Activated CD4-positive, alpha-beta T cell treated with anti-CD3 and anti-CD28 coated beads, Interleukin-2, amount 50 U/mL, for 4 hours (primary cell): ENCODE measurements at regions not wholly inside any gene's neighbourhood (a gene's known extent, or its start where the extent isn't known, plus 50 kb on each side); places are given as distances from the start of the nearest gene placed in this dataset.
"Not testable (repeated sequence)": the region's sequence is repeated elsewhere in the genome, so short reads cannot be mapped to it uniquely, and the experiment has no call there.

Experiments used
- DNase-seq, 2 experiments: peaks; one replicate each; pipeline ENCODE4 v3.0.0-alpha.2; 2020

- DNase-seq = no peak
These were observed 101.2 kb upstream of the SLC4A7 start for GRCh38 chr3:27585429-27585828.

- no peak for DNase-seq
These were observed 100.7 kb upstream of the SLC4A7 start for GRCh38 chr3:27584874-27585273.

GRCh38 chr3:27581852-27582251, 97.7 kb upstream of the SLC4A7 start:
- DNase-seq = no peak

- DNase-seq = no peak
These were observed 93.8 kb upstream of the SLC4A7 start for GRCh38 chr3:27578032-27578431.

DNA sequence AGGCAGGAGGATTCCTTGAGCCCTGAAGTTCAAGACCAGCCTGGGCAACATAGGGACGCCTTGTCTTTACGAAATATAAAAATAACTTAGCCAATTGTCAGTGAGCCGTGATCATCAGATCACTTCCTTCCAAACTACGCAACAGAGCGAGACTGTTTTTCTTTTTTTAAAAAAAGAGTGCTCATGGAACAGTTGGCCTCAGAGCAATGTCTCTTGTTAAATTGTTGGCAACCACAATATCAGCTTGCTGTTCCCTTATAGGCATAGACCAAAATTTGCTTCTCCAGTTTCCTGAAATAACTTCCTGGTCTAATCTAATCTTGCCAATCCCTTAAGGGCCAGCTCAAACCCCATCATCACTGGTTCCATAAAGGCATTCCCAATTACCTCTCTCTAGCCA, 93.3 kb upstream of the SLC4A7 start:
- DNase-seq = no peak

- DNase-seq = no peak
These were observed 92.0 kb upstream of the SLC4A7 start for GRCh38 chr3:27576171-27576570.

DNA sequence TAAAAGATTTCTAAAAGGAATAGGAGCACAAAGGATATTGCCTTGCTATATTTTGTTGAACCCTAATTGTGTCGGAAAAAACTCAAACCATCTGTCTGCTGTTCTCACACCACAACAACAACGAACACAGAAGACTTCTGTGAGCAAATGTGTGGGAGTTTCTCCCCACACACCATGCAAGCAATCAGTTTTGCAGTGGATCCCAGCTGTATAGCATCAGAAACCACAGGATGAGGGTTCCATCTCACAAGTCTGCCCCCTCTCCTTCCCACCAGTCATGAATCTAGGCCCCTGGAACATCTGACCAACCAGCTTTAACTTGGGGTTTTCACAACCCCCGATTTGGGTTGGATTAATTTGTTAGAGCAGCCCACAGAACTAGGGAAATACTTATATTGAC, 91.3 kb upstream of the SLC4A7 start:
- no peak for DNase-seq

DNA sequence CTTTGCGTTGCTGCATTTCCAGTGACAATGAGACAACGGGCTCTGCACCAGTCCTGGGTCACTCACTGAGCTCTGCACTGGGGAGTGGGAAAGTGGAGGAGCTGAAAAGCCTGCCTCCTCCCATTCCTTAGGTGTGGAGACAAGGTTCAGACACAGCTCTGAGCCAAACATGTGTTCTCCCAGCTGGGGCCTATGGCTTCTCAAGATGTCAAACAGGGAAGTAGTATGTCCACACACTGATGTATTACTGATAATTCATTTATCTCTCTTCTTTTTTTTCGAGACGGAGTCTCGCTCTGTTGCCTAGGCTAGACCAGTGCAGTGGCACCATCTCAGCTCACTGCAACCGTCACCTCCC, 90.2 kb upstream of the SLC4A7 start:
- DNase-seq = no peak

DNA sequence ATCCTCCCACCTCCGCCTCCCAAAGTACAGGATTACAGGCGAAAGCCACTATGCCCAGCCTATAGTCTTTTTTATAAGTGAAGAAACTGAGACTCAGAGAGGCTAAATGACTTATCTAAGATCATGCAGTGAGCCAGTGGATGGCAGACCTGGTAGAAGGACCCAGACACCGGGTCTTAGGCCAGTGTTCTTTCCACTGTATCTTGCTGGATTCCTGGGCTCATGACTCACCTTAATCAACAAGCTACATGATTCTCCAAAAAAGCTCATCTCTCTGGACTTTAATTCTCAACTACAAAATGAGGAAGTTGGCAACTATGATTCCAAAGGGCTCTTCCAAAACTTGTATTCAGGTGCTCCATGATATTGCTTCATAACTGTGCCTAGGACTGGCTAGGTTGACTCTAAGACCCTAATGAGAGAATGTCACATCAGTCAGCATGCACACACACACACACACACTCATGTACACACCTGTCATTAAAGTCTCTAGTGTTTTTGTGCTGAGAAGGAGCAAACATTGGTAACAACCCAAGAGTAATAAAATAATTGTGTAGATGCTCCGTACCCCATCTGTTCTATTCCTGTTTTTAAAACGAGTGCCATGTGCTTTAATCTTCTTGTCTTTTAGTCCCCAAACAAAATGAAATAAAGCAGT, 89.7 kb upstream of the SLC4A7 start:
- no peak for DNase-seq

- DNase-seq = no peak
These were observed 89.0 kb upstream of the SLC4A7 start for GRCh38 chr3:27573138-27573537.

DNA sequence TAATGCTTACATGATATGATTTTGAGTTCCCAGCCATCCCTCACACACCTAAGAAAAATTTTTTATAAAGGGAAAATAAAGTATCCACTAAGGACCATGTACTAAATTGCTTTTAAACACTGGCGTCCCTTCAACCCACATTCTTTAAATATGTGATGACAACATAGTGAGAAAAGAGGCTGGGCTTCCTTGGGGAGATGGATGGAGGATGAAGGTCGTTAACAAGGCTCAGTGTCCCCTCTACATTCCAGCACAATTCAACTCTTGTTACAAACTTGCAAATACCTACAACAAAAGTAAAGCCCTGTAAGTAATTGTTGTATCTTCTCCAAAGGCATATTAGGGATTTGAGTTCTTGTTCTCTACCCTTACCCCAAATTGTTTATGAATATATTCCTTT, 87.2 kb upstream of the SLC4A7 start:
- DNase-seq = no peak

DNA sequence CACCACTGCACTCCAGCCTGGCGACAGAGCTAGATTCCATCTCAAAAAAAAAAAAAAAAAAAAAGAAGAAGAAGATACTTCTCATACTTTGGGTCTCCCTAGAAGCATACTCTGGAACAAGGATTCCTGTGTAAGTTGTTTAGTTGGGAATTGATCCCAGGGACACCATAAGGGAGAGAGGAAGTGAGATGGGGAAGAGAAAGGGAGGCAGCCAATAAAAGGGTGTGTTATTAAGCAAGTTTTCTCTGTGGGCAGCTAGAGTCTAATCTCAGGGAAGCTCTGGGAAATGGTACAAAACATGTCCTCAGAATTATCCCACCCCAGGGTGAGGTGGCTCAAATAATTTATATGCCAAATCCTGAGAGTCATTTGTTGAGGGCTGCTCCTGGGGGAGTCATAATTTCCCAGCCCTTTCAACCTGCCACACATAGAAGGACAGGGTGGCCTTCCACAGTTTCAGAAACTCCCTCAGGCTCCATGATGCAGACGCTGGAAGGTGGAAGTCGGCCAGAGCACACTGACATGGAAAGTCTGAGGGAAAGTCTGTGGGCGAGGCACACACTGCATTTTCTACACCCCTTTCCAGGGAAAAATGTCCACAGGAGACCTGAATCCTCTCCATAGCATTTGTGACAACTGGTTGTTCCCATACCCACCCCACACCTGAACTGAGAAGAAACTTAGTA, 86.4 kb upstream of the SLC4A7 start:
- DNase-seq = no peak

GRCh38 chr3:27568393-27568792, 84.2 kb upstream of the SLC4A7 start:
- DNase-seq = no peak

DNA sequence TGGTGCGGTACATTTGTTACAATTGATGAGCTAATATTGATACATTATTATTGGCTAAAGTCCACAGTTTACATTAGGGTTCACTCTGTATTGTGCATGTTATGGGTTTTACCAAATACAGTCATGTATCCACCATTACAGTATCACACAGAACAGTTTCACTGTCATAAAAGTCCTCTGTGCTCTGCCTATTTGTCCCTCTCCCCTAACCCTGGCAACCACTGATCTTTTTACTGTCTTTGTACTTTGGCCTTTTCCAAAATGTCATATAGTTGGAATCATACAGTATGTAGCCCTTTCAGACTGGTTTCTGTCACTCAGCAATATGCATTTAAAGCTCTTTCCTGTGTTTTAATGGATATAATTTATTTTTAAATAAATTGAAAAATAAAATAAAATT, 83.1 kb upstream of the SLC4A7 start:
- DNase-seq = no peak

- no peak for DNase-seq
These were observed 81.1 kb upstream of the SLC4A7 start for GRCh38 chr3:27565201-27565852.

DNA sequence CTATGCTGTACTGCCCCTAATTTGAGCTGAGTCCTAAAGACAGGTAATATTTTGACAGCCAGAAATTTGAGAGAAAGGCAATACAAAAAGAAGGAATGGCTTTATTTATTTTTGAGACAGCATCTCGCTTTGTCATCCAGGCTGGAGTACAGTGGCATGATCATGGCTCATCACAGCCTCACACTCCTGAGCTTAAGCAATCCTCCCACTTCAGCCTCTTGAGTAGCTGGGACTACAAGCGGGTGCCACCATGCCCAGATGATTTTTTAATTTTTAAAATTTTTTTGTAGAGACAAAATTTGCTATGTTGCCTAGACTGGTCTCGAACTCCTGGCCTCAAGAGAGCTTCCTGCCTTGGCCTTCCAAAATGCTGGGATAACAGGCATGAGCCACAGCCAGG, 77.4 kb upstream of the SLC4A7 start:
- DNase-seq = no peak

GRCh38 chr3:27560484-27561056, 76.4 kb upstream of the SLC4A7 start:
- no peak for DNase-seq

- DNase-seq = no peak
These were observed 75.7 kb upstream of the SLC4A7 start for GRCh38 chr3:27559835-27560234.

GRCh38 chr3:27559381-27559780, 75.2 kb upstream of the SLC4A7 start:
- no peak for DNase-seq

GRCh38 chr3:27557411-27557810, 73.2 kb upstream of the SLC4A7 start:
- DNase-seq = no peak

DNA sequence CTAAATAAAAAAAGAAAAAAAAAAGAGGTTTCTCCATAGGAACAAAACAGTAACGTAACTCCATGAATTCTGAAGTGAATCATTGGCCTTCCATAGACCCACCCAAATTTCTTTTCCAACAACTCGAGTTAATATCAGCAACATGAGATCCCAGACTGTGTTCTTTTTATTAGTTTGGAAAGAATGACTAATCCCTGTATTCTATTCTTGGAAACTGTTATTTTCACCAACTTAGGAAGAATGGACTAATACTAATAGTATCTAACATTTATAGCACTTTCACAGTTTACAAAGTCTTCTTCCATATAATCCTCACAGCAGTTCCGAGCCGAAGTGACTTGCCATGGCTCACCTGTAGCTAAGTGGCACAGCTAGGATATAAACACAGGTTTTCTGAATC, 72.7 kb upstream of the SLC4A7 start:
- no peak for DNase-seq

- no peak for DNase-seq
These were observed 70.5 kb upstream of the SLC4A7 start for GRCh38 chr3:27554706-27555105.

DNA sequence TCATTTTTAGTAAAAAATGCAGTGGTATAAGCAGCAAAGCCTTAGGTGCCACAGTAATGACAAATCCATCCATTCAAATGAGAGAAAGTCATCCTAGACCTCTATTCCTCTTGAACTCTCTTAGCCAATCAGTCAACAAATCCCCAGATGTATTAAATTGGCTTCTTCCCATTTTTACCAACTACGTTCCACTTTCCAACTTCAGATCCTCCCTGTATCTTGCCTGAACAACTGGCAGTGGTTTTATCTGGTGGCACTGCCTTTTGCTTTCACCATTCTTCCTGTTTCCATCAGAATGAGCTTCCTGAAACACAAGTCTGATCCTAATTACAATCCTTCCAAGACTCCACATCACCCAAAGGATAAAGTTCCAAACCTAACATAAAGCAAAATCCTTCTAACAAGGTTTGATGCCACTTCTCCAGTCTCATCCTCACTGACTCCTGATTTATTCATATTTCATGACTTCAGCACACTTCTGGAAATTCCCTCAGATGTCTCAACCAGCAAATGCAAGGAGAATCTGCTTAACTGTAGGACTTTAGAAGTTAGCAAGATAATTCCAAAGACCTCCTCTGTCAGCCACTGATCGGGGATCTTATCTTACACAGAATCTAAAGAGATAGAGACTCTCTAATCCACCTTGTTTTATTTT, 69.8 kb upstream of the SLC4A7 start:
- DNase-seq = no peak

DNA sequence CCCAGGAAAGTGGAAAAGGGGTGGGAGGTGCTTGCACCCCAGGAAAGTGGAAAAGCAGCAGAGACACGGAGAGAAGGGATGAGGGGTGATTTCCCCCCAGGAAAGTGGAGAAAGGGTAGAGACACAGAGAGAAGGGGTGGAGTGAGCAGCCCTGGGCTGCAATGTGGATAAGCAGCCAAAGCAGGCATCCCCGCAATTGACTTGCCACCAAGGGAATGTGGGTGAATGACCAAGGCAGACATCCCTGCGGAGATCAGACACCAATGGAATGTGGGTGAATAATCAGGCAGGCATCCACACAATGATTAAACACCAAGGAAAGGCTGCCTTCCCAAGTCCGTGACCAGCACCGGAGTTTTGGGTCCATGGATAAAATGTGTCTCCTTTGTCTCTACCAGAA, 68.5 kb upstream of the SLC4A7 start:
- not testable (repeated sequence) for DNase-seq
